Immature natural killer cell (primary cell): ENCODE measurements at regions not wholly inside any gene's neighbourhood (a gene's known extent, or its start where the extent isn't known, plus 50 kb on each side); places are given as distances from the start of the nearest gene placed in this dataset.
"Not testable (repeated sequence)": the region's sequence is repeated elsewhere in the genome, so short reads cannot be mapped to it uniquely, and the experiment has no call there.

Experiments
- DNase-seq, 3 donors: peaks; one replicate each; pipeline ENCODE4 v3.0.0; 2022; ENCODE audit warnings: mixed read lengths in 1 of 3
- H3K27ac Mint-ChIP-seq, 6 donors: one replicate each; pipeline ENCODE4 v1.8.0; 2020; ENCODE audit warnings: mixed read lengths in 6 of 6, mild to moderate bottlenecking in 5 of 6, inconsistent platforms in 4 of 6, moderate library complexity in 3 of 6
- H3K27me3 Mint-ChIP-seq, 3 donors: one replicate each; pipeline ENCODE4 v1.8.0; 2020 to 2021; ENCODE audit warnings: low read depth in 3 of 3, mild to moderate bottlenecking in 3 of 3, mixed read lengths in 3 of 3, moderate library complexity in 3 of 3, inconsistent platforms in 1 of 3
- H3K36me3 Mint-ChIP-seq, 3 donors: one replicate each; pipeline ENCODE4 v1.8.0; 2020; ENCODE audit warnings: mixed read lengths in 3 of 3, inconsistent platforms in 2 of 3, mild to moderate bottlenecking in 2 of 3
- H3K4me1 Mint-ChIP-seq, 2 donors: one replicate each; pipeline ENCODE4 v1.8.0; 2020; ENCODE audit warnings: inconsistent platforms in 2 of 2, mild to moderate bottlenecking in 2 of 2, mixed read lengths in 2 of 2, moderate library complexity in 1 of 2
- H3K4me3 Mint-ChIP-seq, 5 donors: one replicate each; pipeline ENCODE4 v1.8.0; 2020; ENCODE audit warnings: mild to moderate bottlenecking in 5 of 5, mixed read lengths in 5 of 5, inconsistent platforms in 3 of 5, moderate library complexity in 3 of 5
- H3K9me3 Mint-ChIP-seq, 6 donors: one replicate each; pipeline ENCODE4 v1.8.0; 2020; ENCODE audit warnings: mild to moderate bottlenecking in 6 of 6, mixed read lengths in 6 of 6, inconsistent platforms in 4 of 6, moderate library complexity in 3 of 6

GRCh38 chr5:176018598-176018997 is 50.5 kb upstream of the THOC3 start:
- not testable (repeated sequence) for H3K9me3 Mint-ChIP-seq, H3K27me3 Mint-ChIP-seq, H3K36me3 Mint-ChIP-seq, H3K27ac Mint-ChIP-seq, H3K4me3 Mint-ChIP-seq, H3K4me1 Mint-ChIP-seq, DNase-seq

GRCh38 chr5:176020852-176021251 is 52.7 kb upstream of the THOC3 start:
- not testable (repeated sequence) for H3K27me3 Mint-ChIP-seq, H3K4me3 Mint-ChIP-seq, DNase-seq, H3K9me3 Mint-ChIP-seq, H3K27ac Mint-ChIP-seq, H3K4me1 Mint-ChIP-seq, H3K36me3 Mint-ChIP-seq

- H3K36me3 Mint-ChIP-seq, DNase-seq, H3K9me3 Mint-ChIP-seq, H3K27ac Mint-ChIP-seq, H3K4me3 Mint-ChIP-seq, H3K4me1 Mint-ChIP-seq, H3K27me3 Mint-ChIP-seq: not testable (repeated sequence)
Observed at GRCh38 chr5:176023535-176023934, 55.4 kb upstream of the THOC3 start.

DNA sequence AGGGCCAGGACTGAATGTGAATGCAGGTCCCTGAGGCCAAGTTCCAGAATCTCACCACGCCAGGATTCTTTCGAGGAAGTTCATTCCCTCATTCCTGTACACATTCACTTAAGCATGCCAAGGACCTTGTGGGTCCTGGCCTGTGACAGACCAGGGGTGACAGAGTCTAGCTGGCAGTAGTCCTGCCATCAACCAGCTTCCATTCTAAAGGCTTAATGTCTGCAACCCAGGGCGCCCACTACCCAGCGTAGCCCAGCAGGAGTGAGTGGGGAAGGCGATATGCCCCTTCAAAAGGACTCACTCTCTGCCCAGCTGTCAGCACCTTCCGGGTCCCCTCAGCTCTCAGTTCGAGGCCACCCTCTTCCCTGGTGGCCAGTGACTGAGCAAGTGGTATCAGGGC is 61.3 kb upstream of the THOC3 start:
- H3K9me3 Mint-ChIP-seq, H3K27me3 Mint-ChIP-seq, DNase-seq, H3K4me3 Mint-ChIP-seq, H3K36me3 Mint-ChIP-seq, H3K4me1 Mint-ChIP-seq, H3K27ac Mint-ChIP-seq: not testable (repeated sequence)

DNA sequence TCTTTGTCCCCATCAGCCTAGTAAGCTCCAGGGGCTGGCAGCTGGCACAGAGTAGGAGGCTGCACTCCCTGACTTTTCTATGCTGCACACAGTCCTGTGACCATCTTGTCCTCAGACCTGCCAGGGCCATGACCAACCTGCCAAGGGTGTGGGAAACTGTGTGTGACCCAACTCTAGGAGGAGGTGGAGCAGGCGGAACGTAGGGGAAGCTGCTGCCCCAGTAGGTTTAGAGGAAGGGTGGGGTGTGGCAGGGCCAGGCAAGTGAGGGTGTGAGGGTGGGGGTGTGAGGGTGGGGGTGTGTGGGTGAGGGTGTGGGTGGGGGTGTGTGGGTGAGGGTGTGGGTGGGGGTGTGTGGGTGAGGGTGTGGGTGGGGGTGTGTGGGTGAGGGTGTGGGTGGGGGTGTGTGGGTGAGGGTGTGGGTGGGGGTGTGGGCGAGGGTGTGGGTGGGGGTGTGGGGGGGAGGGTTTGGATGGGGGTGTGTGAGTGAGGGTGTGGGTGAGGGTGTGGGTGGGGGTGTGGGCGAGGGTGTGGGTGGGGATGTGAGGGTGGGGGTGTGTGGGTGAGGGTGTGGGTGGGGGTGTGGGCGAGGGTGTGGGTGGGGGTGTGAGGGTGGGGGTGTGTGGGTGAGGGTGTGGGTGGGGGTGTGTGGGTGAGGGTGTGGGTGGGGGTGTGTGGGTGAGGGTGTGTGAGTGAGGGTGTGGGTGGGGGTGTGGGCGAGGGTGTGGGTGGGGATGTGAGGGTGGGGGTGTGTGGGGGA is 62.4 kb upstream of the THOC3 start:
- H3K27ac Mint-ChIP-seq, H3K36me3 Mint-ChIP-seq, H3K9me3 Mint-ChIP-seq, H3K4me1 Mint-ChIP-seq, DNase-seq, H3K4me3 Mint-ChIP-seq, H3K27me3 Mint-ChIP-seq: not testable (repeated sequence)

DNA sequence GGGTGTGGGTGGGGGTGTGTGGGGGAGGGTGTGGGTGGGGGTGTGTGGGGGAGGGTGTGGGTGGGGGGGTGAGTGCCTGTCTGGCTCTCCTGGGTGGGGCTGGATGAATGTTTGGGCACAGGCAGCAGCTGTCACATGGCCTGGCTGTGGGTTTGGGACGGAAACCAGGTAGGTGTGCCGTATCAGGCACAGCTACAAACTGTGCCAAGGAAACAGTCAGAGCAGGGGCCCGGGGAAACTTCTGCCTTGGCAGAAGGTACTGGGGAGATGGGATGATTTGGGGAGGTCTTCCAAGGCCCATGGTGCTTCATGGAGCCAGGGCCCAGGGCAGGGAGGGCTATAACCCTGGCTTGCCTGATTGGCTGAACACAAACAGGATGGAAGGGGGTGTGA is 63.0 kb upstream of the THOC3 start:
- H3K9me3 Mint-ChIP-seq, H3K27me3 Mint-ChIP-seq, H3K4me3 Mint-ChIP-seq, H3K27ac Mint-ChIP-seq, DNase-seq, H3K36me3 Mint-ChIP-seq, H3K4me1 Mint-ChIP-seq: not testable (repeated sequence)

GRCh38 chr5:176033186-176033585 is 65.1 kb upstream of the THOC3 start:
- H3K36me3 Mint-ChIP-seq, H3K27ac Mint-ChIP-seq, H3K9me3 Mint-ChIP-seq, DNase-seq, H3K27me3 Mint-ChIP-seq, H3K4me3 Mint-ChIP-seq, H3K4me1 Mint-ChIP-seq: not testable (repeated sequence)

DNA sequence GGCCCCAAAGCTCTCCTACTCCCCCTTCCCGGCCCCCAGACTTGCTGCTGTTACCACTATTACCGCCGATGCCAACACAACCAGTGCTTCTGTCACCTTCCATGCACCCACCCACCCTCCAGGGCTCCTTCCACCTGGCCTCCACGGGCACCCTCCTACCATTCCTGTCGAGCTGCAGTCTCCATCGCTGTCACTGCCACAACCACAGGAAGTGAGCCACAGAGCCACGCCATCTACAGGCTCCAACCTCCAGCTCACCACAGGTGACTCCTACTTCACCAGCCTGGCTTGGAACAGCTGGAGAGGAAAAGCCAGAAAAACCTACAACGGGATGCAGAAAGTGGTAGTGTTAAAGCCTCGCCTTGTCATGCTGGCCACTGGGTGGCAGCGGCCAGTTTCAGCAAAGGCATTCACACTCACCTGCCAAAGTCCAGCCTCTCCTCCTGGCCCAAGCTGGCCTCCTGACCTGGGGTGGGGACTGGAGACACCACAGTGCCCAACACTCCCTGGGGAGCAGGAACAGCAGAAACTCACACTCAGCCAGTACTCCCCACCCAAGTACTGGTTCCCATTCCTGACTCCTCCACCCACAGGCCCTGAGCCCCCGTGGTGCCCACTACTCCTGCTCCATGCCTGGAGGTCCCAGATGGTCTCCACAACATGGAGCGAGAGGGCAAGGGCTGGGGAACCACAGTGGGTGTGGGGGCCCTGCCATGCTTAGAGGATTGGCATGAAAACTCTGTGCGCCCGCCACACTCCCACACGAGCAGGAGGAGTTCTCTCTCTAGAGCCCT is 66.5 kb upstream of the THOC3 start:
- not testable (repeated sequence) for DNase-seq, H3K36me3 Mint-ChIP-seq, H3K27me3 Mint-ChIP-seq, H3K9me3 Mint-ChIP-seq, H3K4me1 Mint-ChIP-seq, H3K27ac Mint-ChIP-seq, H3K4me3 Mint-ChIP-seq

DNA sequence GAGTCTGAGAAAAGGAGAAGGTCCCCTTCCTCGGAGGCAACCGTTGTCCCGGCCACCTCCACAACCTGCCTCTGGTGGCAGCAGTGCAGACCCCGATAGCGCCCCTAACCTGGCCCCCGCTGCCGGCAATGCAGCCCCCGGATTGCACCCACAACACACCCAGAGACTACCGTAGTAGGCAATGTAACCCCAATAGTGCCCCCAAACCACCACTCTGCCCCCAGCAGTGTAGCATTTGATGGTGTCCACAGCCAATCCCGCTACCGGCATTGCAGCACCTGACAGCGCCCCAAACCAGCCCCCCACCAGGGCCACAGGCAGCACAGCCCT is 67.1 kb upstream of the THOC3 start:
- not testable (repeated sequence) for H3K4me3 Mint-ChIP-seq, DNase-seq, H3K27me3 Mint-ChIP-seq, H3K36me3 Mint-ChIP-seq, H3K9me3 Mint-ChIP-seq, H3K27ac Mint-ChIP-seq, H3K4me1 Mint-ChIP-seq

DNA sequence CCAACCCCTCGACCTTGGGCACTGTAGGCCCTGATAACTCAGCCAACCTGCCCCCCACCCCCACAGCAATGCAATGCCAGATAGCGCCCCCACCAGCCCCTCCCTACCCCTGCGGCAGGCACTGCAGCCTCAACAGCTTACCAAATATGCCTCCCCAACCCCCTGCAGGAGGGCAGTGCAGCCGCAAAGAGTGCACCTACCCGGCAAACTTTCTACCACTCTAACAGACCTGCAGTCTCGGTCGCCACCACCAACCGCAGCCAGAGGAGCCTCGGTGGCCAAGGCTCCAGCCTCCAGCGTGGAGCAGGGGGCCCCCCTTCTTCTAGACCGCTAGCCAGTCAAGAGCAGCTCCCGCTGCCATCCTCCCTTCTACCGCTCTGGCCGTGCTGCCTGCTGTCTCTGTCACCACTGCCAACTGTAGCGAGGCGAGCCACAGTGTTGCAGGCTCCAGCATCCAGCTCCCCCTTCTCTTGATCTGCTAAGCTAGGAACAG is 67.7 kb upstream of the THOC3 start:
- H3K27me3 Mint-ChIP-seq, DNase-seq, H3K36me3 Mint-ChIP-seq, H3K27ac Mint-ChIP-seq, H3K4me1 Mint-ChIP-seq, H3K4me3 Mint-ChIP-seq, H3K9me3 Mint-ChIP-seq: not testable (repeated sequence)

GRCh38 chr5:176036391-176036790 is 68.3 kb upstream of the THOC3 start:
- DNase-seq, H3K27ac Mint-ChIP-seq, H3K36me3 Mint-ChIP-seq, H3K4me1 Mint-ChIP-seq, H3K27me3 Mint-ChIP-seq, H3K4me3 Mint-ChIP-seq, H3K9me3 Mint-ChIP-seq: not testable (repeated sequence)

DNA sequence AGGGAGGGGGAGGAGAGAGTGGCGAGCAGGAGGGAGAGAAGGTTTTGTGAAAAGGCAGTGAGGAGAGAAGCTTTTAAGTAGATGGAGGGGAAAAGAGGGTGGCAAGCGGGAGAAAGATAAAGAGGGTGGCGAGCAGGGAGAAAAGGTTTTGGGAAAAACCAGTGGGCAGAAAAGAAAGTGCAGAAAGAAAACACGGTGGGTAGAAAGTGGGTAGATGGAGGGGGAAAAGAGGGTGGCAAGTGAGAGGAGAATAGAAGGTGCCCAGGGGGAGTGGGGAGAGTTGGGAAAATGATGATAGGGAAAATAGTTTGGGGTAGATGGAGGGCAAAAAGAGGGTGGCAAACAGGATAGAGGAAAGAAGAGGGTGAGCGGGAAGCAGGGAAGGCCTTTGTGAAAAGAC is 69.1 kb upstream of the THOC3 start:
- H3K27me3 Mint-ChIP-seq, H3K4me3 Mint-ChIP-seq, DNase-seq, H3K36me3 Mint-ChIP-seq, H3K9me3 Mint-ChIP-seq, H3K4me1 Mint-ChIP-seq, H3K27ac Mint-ChIP-seq: not testable (repeated sequence)

DNA sequence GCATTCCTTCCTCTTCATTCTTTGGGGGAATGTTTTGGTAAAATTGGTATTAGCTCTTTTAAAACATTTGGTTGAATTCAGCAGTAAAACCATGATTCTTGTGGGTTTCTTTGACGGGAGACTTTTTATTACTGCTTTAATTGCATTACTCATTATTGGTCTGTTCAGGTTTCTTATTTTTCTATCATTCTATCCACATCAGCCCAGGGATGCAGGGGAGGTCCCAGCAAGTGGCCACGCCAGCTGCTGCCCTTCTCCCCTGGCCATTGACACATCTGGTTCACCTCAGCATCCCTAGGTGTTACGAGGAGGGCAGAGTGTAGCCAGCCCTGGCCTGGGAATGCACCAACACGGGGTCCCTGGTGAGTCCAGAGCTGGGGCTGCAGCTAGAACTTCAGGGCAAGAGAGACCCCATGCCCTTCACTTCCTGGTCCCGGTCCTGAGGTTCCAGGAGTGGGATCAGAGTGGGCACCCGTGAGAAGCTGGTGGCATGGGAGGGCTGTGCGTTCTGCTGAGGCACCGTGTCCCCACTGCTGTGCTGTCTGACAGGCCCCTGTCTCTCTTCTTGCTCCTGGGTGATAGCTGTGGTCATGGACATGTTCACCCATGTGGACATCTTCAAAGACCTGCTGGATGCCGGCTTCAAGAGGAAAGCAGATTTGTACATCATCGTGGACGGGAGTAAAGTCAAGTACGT is 72.1 kb upstream of the THOC3 start:
- not testable (repeated sequence) for H3K27me3 Mint-ChIP-seq, H3K9me3 Mint-ChIP-seq, H3K36me3 Mint-ChIP-seq, H3K4me1 Mint-ChIP-seq, DNase-seq, H3K4me3 Mint-ChIP-seq, H3K27ac Mint-ChIP-seq

- not testable (repeated sequence) for H3K27me3 Mint-ChIP-seq
Observed at GRCh38 chr5:176041248-176041994, 73.3 kb upstream of the THOC3 start.

More at GRCh38 chr5:176041248-176041994, 73.3 kb upstream of the THOC3 start:
- DNase-seq, H3K36me3 Mint-ChIP-seq, H3K27ac Mint-ChIP-seq, H3K4me1 Mint-ChIP-seq, H3K9me3 Mint-ChIP-seq, H3K4me3 Mint-ChIP-seq: not testable (repeated sequence)
